HEK293 (cell line): ENCODE measurements at regions not wholly inside any gene's neighbourhood (a gene's known extent, or its start where the extent isn't known, plus 50 kb on each side); places are given as distances from the start of the nearest gene placed in this dataset.

Source experiments
- ZFP37 ChIP-seq: fragments of 450-650 bp; formaldehyde crosslinking; IDR thresholded peaks from 2 replicates; pipeline ENCODE4 v1.5.1; 2016; ENCODE audit warnings: missing biosample characterization, missing genetic modification characterization
- ZFP41 ChIP-seq: fragments of 450-650 bp; formaldehyde crosslinking; IDR thresholded peaks from 2 replicates; pipeline ENCODE4 v1.5.1; 2016; ENCODE audit warnings: missing biosample characterization, missing genetic modification characterization, borderline replicate concordance
- ZNF24 ChIP-seq: fragments of 450-650 bp; formaldehyde crosslinking; IDR thresholded peaks from 2 replicates; pipeline ENCODE4 v1.5.1; 2016; ENCODE audit warnings: missing biosample characterization, missing genetic modification characterization
- ZNF776 ChIP-seq: fragments of 450-650 bp; formaldehyde crosslinking; IDR thresholded peaks from 2 replicates; pipeline ENCODE4 v1.5.0; 2017; ENCODE audit warnings: missing biosample characterization, missing genetic modification characterization, borderline replicate concordance
- ZNF792 ChIP-seq: fragments of 450-650 bp; formaldehyde crosslinking; IDR thresholded peaks from 2 replicates; pipeline ENCODE4 v1.5.1; 2016; ENCODE audit warnings: missing biosample characterization, missing genetic modification characterization
- TF ChIP-seq, protein P1 (sequence below): fragments of 450-650 bp; formaldehyde crosslinking; IDR thresholded peaks from 2 replicates; pipeline ENCODE4 v1.5.1; 2016; ENCODE audit warnings: missing biosample characterization, missing genetic modification characterization, low read depth
- TF ChIP-seq, protein P2 (sequence below): fragments of 450-650 bp; formaldehyde crosslinking; IDR thresholded peaks from 2 replicates; pipeline ENCODE4 v1.5.1; 2016; ENCODE audit warnings: missing biosample characterization, missing genetic modification characterization
- TF ChIP-seq, protein P3 (sequence below): fragments of 450-650 bp; formaldehyde crosslinking; IDR thresholded peaks from 2 replicates; pipeline ENCODE4 v1.5.1; 2016; ENCODE audit warnings: missing biosample characterization, missing genetic modification characterization

DNA sequence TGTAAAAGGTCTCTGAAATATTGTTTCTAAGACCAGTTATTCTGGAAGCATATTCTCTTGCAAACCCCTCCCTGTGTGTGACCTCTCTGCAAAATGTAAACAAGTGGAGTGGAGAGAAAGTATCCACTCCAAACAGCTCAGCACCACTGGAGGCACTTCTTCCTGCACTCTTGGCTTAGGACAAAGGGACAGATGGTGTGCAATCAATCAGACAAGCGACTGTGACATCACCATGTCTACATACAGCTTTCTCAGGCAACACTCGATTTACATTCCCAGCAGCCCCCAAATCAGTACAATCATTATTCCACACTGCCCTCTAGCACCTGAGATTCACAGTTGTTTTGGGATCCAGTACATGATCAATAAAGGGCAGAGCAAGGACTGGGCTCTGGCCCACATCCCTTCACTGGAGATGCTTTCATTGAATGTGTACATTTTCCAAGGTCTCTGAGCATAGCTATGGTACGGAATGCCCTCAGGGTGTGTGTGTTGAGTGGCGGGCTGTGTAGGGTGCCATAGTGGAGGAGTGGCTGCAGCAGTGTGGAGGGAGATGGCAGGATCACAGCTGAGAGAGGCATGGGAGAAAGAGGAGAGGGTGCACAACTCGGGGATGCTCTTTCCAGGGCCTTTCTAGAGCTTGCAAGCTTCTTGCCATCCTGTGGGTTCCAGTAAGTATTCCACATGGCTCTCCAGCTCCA, 311.8 kb upstream of the ST6GAL2 start:
- TF ChIP-seq, protein P1, sequence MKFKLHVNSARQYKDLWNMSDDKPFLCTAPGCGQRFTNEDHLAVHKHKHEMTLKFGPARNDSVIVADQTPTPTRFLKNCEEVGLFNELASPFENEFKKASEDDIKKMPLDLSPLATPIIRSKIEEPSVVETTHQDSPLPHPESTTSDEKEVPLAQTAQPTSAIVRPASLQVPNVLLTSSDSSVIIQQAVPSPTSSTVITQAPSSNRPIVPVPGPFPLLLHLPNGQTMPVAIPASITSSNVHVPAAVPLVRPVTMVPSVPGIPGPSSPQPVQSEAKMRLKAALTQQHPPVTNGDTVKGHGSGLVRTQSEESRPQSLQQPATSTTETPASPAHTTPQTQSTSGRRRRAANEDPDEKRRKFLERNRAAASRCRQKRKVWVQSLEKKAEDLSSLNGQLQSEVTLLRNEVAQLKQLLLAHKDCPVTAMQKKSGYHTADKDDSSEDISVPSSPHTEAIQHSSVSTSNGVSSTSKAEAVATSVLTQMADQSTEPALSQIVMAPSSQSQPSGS = no peak
- TF ChIP-seq, protein P2, sequence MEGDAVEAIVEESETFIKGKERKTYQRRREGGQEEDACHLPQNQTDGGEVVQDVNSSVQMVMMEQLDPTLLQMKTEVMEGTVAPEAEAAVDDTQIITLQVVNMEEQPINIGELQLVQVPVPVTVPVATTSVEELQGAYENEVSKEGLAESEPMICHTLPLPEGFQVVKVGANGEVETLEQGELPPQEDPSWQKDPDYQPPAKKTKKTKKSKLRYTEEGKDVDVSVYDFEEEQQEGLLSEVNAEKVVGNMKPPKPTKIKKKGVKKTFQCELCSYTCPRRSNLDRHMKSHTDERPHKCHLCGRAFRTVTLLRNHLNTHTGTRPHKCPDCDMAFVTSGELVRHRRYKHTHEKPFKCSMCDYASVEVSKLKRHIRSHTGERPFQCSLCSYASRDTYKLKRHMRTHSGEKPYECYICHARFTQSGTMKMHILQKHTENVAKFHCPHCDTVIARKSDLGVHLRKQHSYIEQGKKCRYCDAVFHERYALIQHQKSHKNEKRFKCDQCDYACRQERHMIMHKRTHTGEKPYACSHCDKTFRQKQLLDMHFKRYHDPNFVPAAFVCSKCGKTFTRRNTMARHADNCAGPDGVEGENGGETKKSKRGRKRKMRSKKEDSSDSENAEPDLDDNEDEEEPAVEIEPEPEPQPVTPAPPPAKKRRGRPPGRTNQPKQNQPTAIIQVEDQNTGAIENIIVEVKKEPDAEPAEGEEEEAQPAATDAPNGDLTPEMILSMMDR = no peak
- TF ChIP-seq ZNF792 (tag by site-specific recombination) = no peak
- TF ChIP-seq, protein P3, sequence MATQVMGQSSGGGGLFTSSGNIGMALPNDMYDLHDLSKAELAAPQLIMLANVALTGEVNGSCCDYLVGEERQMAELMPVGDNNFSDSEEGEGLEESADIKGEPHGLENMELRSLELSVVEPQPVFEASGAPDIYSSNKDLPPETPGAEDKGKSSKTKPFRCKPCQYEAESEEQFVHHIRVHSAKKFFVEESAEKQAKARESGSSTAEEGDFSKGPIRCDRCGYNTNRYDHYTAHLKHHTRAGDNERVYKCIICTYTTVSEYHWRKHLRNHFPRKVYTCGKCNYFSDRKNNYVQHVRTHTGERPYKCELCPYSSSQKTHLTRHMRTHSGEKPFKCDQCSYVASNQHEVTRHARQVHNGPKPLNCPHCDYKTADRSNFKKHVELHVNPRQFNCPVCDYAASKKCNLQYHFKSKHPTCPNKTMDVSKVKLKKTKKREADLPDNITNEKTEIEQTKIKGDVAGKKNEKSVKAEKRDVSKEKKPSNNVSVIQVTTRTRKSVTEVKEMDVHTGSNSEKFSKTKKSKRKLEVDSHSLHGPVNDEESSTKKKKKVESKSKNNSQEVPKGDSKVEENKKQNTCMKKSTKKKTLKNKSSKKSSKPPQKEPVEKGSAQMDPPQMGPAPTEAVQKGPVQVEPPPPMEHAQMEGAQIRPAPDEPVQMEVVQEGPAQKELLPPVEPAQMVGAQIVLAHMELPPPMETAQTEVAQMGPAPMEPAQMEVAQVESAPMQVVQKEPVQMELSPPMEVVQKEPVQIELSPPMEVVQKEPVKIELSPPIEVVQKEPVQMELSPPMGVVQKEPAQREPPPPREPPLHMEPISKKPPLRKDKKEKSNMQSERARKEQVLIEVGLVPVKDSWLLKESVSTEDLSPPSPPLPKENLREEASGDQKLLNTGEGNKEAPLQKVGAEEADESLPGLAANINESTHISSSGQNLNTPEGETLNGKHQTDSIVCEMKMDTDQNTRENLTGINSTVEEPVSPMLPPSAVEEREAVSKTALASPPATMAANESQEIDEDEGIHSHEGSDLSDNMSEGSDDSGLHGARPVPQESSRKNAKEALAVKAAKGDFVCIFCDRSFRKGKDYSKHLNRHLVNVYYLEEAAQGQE = no peak
- TF ChIP-seq ZNF776 (tag by site-specific recombination) = no peak
- no peak for TF ChIP-seq ZFP37 (tag by site-specific recombination)
- no peak for TF ChIP-seq ZNF24 (tag by site-specific recombination)
- no peak for TF ChIP-seq ZFP41 (tag by site-specific recombination)
